ENCODE measurements at regions not wholly inside any gene's neighbourhood (a gene's known extent, or its start where the extent isn't known, plus 50 kb on each side); places are given as distances from the start of the nearest gene placed in this dataset.

GRCh38 chr11:29162491-29162890, 854.3 kb downstream of the KCNA4 start:
- TF ChIP-seq FOXM1 (IDR thresholded peaks at IDR 0.05; ENCODE audit: borderline replicate concordance, low read depth) = no peak
- 0 out of 2 replicates have a peak, but pooled peaks have one; percentile 44 for TF ChIP-seq CEBPB (IDR thresholded peaks at IDR 0.05)

DNA sequence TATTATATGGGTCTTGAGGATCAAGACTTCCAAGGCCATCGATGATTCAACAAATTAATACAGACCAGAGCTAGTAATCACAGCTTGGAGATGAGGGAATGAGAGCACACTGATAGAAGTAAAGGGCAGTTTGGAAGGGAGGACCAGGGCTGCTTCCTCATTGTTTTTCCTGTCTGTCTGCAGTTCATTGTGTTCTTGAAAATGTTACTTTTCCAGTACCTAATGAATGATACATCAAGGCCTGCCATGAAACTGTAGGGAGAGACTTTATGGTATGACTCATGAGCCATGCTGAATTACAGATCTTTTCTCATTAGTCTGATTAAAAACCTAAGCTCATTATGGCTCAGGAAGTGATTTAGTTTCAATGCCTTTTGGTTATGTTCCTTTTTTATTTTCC, 855.6 kb downstream of the KCNA4 start:
- no peak for TF ChIP-seq FOXM1 (IDR thresholded peaks at IDR 0.05; ENCODE audit: borderline replicate concordance, low read depth)
- no peak for TF ChIP-seq ZBTB7A (IDR thresholded peaks at IDR 0.05; ENCODE audit: low read depth)
- TF ChIP-seq, protein P1, sequence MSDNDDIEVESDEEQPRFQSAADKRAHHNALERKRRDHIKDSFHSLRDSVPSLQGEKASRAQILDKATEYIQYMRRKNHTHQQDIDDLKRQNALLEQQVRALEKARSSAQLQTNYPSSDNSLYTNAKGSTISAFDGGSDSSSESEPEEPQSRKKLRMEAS (IDR thresholded peaks at IDR 0.05) = no peak
- TF ChIP-seq EGR1 (IDR thresholded peaks at IDR 0.05) = no peak
- TF ChIP-seq, protein P2, sequence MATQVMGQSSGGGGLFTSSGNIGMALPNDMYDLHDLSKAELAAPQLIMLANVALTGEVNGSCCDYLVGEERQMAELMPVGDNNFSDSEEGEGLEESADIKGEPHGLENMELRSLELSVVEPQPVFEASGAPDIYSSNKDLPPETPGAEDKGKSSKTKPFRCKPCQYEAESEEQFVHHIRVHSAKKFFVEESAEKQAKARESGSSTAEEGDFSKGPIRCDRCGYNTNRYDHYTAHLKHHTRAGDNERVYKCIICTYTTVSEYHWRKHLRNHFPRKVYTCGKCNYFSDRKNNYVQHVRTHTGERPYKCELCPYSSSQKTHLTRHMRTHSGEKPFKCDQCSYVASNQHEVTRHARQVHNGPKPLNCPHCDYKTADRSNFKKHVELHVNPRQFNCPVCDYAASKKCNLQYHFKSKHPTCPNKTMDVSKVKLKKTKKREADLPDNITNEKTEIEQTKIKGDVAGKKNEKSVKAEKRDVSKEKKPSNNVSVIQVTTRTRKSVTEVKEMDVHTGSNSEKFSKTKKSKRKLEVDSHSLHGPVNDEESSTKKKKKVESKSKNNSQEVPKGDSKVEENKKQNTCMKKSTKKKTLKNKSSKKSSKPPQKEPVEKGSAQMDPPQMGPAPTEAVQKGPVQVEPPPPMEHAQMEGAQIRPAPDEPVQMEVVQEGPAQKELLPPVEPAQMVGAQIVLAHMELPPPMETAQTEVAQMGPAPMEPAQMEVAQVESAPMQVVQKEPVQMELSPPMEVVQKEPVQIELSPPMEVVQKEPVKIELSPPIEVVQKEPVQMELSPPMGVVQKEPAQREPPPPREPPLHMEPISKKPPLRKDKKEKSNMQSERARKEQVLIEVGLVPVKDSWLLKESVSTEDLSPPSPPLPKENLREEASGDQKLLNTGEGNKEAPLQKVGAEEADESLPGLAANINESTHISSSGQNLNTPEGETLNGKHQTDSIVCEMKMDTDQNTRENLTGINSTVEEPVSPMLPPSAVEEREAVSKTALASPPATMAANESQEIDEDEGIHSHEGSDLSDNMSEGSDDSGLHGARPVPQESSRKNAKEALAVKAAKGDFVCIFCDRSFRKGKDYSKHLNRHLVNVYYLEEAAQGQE (IDR thresholded peaks at IDR 0.05; ENCODE audit: low read depth) = no peak
- no peak for TF ChIP-seq TCF12 (IDR thresholded peaks at IDR 0.05; ENCODE audit: low read depth)
- no peak for TF ChIP-seq NFIC (IDR thresholded peaks at IDR 0.05)
- no peak for TF ChIP-seq TAF1 (IDR thresholded peaks at IDR 0.05; ENCODE audit: low read depth)
- no peak for TF ChIP-seq CEBPB (IDR thresholded peaks at IDR 0.05)
- TF ChIP-seq CREB1 (IDR thresholded peaks at IDR 0.05; ENCODE audit: low read depth) = no peak
- TF ChIP-seq EP300 (IDR thresholded peaks at IDR 0.05; ENCODE audit: borderline replicate concordance) = no peak
- TF ChIP-seq, protein P3, sequence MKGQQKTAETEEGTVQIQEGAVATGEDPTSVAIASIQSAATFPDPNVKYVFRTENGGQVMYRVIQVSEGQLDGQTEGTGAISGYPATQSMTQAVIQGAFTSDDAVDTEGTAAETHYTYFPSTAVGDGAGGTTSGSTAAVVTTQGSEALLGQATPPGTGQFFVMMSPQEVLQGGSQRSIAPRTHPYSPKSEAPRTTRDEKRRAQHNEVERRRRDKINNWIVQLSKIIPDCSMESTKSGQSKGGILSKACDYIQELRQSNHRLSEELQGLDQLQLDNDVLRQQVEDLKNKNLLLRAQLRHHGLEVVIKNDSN (IDR thresholded peaks at IDR 0.05) = no peak
- TF ChIP-seq TEAD4 (IDR thresholded peaks at IDR 0.05) = no peak
- TF ChIP-seq RAD21 (IDR thresholded peaks at IDR 0.05; ENCODE audit: low read depth) = no peak
- no peak for TF ChIP-seq YY1 (IDR thresholded peaks at IDR 0.05; ENCODE audit: low read depth)

GRCh38 chr11:29159552-29160465, 857.0 kb downstream of the KCNA4 start:
- TF ChIP-seq RAD21 (IDR thresholded peaks at IDR 0.05; ENCODE audit: low read depth) (peak; percentile 96), EP300 (IDR thresholded peaks at IDR 0.05; ENCODE audit: borderline replicate concordance) (no peak), TEAD4 (IDR thresholded peaks at IDR 0.05) (no peak)
- TF ChIP-seq, protein P2 (IDR thresholded peaks at IDR 0.05; ENCODE audit: low read depth) = no peak
- TF ChIP-seq, protein P1 (IDR thresholded peaks at IDR 0.05) = no peak

DNA sequence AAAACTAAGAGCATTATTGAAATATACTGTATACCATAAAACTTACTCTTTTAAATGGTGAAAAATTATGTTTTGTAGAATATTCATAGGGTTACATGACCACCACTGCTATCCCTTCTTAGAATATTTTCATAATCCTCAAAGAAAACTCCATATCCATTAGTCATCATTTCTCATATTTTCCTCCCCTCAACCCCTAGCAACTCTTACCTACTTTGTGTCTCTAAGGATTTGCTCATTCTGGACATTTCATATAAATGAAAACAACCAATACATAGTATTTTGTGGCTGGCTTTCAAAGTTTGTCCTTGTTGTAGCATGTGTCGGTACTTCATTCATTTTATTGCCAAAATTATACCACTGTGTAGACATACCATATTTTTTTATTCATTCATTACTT, 863.8 kb downstream of the KCNA4 start:
- TF ChIP-seq TCF12 (IDR thresholded peaks at IDR 0.05; ENCODE audit: low read depth) (no peak), CREB1 (IDR thresholded peaks at IDR 0.05; ENCODE audit: low read depth) (no peak), EGR1 (IDR thresholded peaks at IDR 0.05) (no peak), RAD21 (IDR thresholded peaks at IDR 0.05; ENCODE audit: low read depth) (no peak), CEBPB (IDR thresholded peaks at IDR 0.05) (no peak), FOXM1 (IDR thresholded peaks at IDR 0.05; ENCODE audit: borderline replicate concordance, low read depth) (no peak), YY1 (IDR thresholded peaks at IDR 0.05; ENCODE audit: low read depth) (no peak), EP300 (IDR thresholded peaks at IDR 0.05; ENCODE audit: borderline replicate concordance) (no peak), TAF1 (IDR thresholded peaks at IDR 0.05; ENCODE audit: low read depth) (no peak)
- TF ChIP-seq, protein P2 (IDR thresholded peaks at IDR 0.05; ENCODE audit: low read depth) = no peak

GRCh38 chr11:29135504-29135903, 881.3 kb downstream of the KCNA4 start:
- TF ChIP-seq, protein P1 (IDR thresholded peaks at IDR 0.05) = no peak
- no peak for TF ChIP-seq CREB1 (IDR thresholded peaks at IDR 0.05; ENCODE audit: low read depth)
- no peak for TF ChIP-seq TAF1 (IDR thresholded peaks at IDR 0.05; ENCODE audit: low read depth)
- no peak for TF ChIP-seq EGR1 (IDR thresholded peaks at IDR 0.05)
- TF ChIP-seq, protein P3 (IDR thresholded peaks at IDR 0.05) = no peak
- TF ChIP-seq, protein P2 (IDR thresholded peaks at IDR 0.05; ENCODE audit: low read depth) = no peak
- no peak for TF ChIP-seq TCF12 (IDR thresholded peaks at IDR 0.05; ENCODE audit: low read depth)
- no peak for TF ChIP-seq CEBPB (IDR thresholded peaks at IDR 0.05)
- TF ChIP-seq TEAD4 (IDR thresholded peaks at IDR 0.05) = no peak
- TF ChIP-seq EP300 (IDR thresholded peaks at IDR 0.05; ENCODE audit: borderline replicate concordance) = no peak

Data from Ishikawa (cell line).